ENCODE measurements at regions not wholly inside any gene's neighbourhood (a gene's known extent, or its start where the extent isn't known, plus 50 kb on each side); places are given as distances from the start of the nearest gene placed in this dataset.

DNA sequence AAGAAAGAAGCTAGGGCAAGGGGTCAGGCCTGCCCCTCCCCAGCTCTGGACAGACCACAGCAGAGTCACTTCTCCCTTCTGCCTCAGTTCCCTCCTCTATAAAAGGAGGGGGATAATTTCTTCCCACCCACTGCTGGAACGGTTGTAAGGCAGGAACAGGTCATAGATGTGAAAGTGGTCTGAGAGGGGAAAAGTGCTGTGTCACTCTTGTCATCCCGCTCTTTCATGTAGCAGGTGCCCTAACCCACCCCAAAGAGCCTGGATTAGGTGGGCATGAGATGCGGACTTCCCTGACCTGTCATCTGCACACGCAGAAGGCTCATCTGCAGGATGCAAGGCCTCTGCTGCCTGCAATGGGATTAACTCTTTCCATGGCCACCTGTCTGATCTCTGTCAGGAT lies 218.2 kb upstream of the LRFN2 start:
- intact Hi-C loops (cut with DNase I) = no loop called here
- Histone ChIP-seq H3K4me1 (peaks cover 0 to 3% (median 0%) of the 10 kb centered on the region in 4 donors), H3K27ac (no peak overlapping the region), H3K9me3 (no peaks in the 10 kb centered on the region), H3K36me3 (no peaks in the 10 kb centered on the region), H3K27me3 (no peaks in the 10 kb centered on the region), H3K4me3 (no peak overlapping the region)
- TF ChIP-seq CTCF (IDR thresholded peaks at IDR 0.05) = no peak
- no peak for TF ChIP-seq POLR2A (IDR thresholded peaks at IDR 0.05)
- WGBS (ENCODE audit: insufficient coverage, low coverage, low lambda C conversion rate, missing lambda C conversion rate) = 82% methylated on average over 2 of the region's 4 CpGs
- DNase-seq (no peak), ATAC-seq (no peak)

GRCh38 chr6:40804905-40805304 lies 217.7 kb upstream of the LRFN2 start:
- Histone ChIP-seq H3K27ac (no peak overlapping the region), H3K27me3 (no peaks in the 10 kb centered on the region), H3K9me3 (no peaks in the 10 kb centered on the region), H3K4me1 (peaks cover 0 to 3% (median 0%) of the 10 kb centered on the region in 4 donors), H3K36me3 (no peaks in the 10 kb centered on the region), H3K4me3 (no peak overlapping the region)
- 90% methylated on average over 4 of the region's 4 CpGs for WGBS (ENCODE audit: insufficient coverage, low coverage, low lambda C conversion rate, missing lambda C conversion rate)
- ATAC-seq (no peak), DNase-seq (no peak)
- TF ChIP-seq POLR2A (IDR thresholded peaks at IDR 0.05) (no peak), CTCF (IDR thresholded peaks at IDR 0.05) (no peak)
- intact Hi-C loops (cut with DNase I) = no loop called here

DNA sequence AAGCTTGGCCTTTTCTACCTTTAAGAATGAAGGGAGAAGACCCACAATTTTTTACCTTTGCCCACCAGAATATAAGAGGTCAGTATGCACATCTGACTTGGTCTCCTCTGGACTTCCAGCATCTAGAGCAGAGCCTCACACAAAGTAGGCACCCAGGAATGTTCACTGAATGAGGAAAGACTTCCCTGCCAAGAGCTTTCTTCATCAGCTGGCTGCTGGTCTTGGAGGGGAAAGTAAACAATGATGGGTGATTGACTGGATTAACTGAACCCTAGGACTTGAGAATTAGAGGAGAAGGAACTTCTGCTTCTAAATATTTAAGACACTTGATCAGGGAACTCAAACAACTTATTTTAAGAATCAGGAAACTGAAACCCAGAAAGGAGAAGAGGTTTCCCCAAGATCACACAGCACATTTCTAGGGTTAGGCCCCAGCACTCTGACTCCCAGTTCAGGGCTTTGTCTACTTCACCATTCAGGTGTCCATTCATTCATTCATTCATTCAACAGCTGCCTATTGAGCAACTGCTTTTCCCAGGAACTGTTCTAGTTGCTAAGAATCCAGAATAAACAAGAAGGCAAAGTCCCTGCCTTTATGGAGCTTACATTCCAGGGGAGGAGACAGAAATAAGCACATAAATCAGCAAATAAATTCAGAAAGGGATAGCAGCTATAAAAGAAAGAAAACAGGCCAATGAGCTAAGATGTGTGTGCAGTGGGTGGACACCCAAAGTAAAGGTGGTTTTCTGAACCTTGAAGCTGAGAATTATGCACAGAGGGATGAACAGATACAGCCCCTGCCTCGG lies 216.9 kb upstream of the LRFN2 start:
- Histone ChIP-seq H3K4me3 (no peak overlapping the region), H3K36me3 (no peaks in the 10 kb centered on the region), H3K27ac (no peak overlapping the region), H3K4me1 (peaks cover 0 to 3% (median 0%) of the 10 kb centered on the region in 4 donors), H3K27me3 (no peaks in the 10 kb centered on the region), H3K9me3 (no peaks in the 10 kb centered on the region)
- intact Hi-C loops (cut with DNase I) = no loop called here
- peak in 1 of 4 donors; percentile 32 for ATAC-seq
- no peak for TF ChIP-seq CTCF (IDR thresholded peaks at IDR 0.05)
- TF ChIP-seq POLR2A (IDR thresholded peaks at IDR 0.05) = no peak
- DNase-seq = no peak
- no CpG with 5 or more reads among the region's 1 CpG for WGBS (ENCODE audit: insufficient coverage, low coverage, low lambda C conversion rate, missing lambda C conversion rate)

- H3K36me3 ChIP-seq = no peaks in the 10 kb centered on the region
- peaks cover 0 to 3% (median 0%) of the 10 kb centered on the region in 4 donors for H3K4me1 ChIP-seq
- intact Hi-C loops (cut with DNase I) = no loop called here
- no peaks in the 10 kb centered on the region for H3K27me3 ChIP-seq
- WGBS (ENCODE audit: insufficient coverage, low coverage, low lambda C conversion rate, missing lambda C conversion rate) = 54% methylated on average over 3 of the region's 5 CpGs
- ATAC-seq (no peak), DNase-seq (no peak)
- H3K4me3 ChIP-seq = no peak overlapping the region
- no peak for TF ChIP-seq POLR2A (IDR thresholded peaks at IDR 0.05)
- TF ChIP-seq CTCF (IDR thresholded peaks at IDR 0.05) = no peak
- H3K9me3 ChIP-seq = no peaks in the 10 kb centered on the region
- H3K27ac ChIP-seq = no peak overlapping the region
These were observed 215.3 kb upstream of the LRFN2 start for GRCh38 chr6:40802481-40802880.

All from right lobe of liver (tissue), 6 donors.